IMR-90 (cell line): ENCODE measurements at regions not wholly inside any gene's neighbourhood (a gene's known extent, or its start where the extent isn't known, plus 50 kb on each side); places are given as distances from the start of the nearest gene placed in this dataset.

Experiments
- ATAC-seq: fragments of 200-7000 bp; cut with Tn5 transposase; 2 replicates; pipeline ENCODE4 v1.9.1; 2020; ENCODE audit warnings: low read depth, mild to moderate bottlenecking, moderate library complexity
- BruUV-seq: library from RNA; stranded (reverse); fragments of 400-500 nt; replicated peaks from 2 replicates; lab custom pipeline; 2021; lab: Mats Ljungman, UMichigan
- CTCF ChIA-PET: fragments of 300-600 bp; formaldehyde crosslinking; extraction: SDS; loops from one replicate; lab custom pipeline; 2021; ENCODE audit warnings: antibody characterized with exemption; lab: Yijun Ruan, JAX
- POLR2A ChIA-PET: fragments of 300-600 bp; sonication (Branson Sonifier 250); formaldehyde crosslinking; loops from one replicate; lab custom pipeline; 2022; ENCODE audit warnings: antibody characterized with exemption; ENCODE audit not compliant: unreplicated experiment; lab: Charles Lee
- DNase-seq: peaks from one replicate; pipeline ENCODE4 v3.0.0; 2013
- H2AFZ ChIP-seq: replicated peaks from 2 replicates; pipeline ENCODE3; 2013; ENCODE audit warnings: low read length, mild to moderate bottlenecking; ENCODE audit not compliant: poor library complexity
- H2AK5ac ChIP-seq: 2 replicates; pipeline ENCODE4 v1.6.1; 2013; ENCODE audit warnings: low read depth, low read length, inconsistent platforms
- H2AK9ac ChIP-seq: replicated peaks from 2 replicates; pipeline ENCODE3; 2013; ENCODE audit warnings: mild to moderate bottlenecking, low read depth, low read length, moderate library complexity; ENCODE audit not compliant: poor library complexity
- H2BK120ac ChIP-seq: 2 replicates; pipeline ENCODE4 v1.6.1; 2013; ENCODE audit warnings: low read depth, low read length, inconsistent platforms
- H2BK15ac ChIP-seq: 3 replicates; pipeline ENCODE4 v1.6.1; 2013; ENCODE audit warnings: low read depth, low read length, inconsistent platforms
- H2BK20ac ChIP-seq: 2 replicates; pipeline ENCODE4 v1.6.1; 2013; ENCODE audit warnings: low read depth, mild to moderate bottlenecking, inconsistent platforms, low read length, moderate library complexity
- H2BK5ac ChIP-seq: 2 replicates; pipeline ENCODE4 v1.6.1; 2013; ENCODE audit warnings: mild to moderate bottlenecking, low read depth, low read length, inconsistent platforms; ENCODE audit not compliant: poor library complexity, severe bottlenecking
- H3K14ac ChIP-seq: replicated peaks from 2 replicates; pipeline ENCODE4 v1.6.1; 2013; ENCODE audit warnings: low read depth, low read length, inconsistent platforms
- H3K18ac ChIP-seq: 2 replicates; pipeline ENCODE4 v1.6.1; 2013; ENCODE audit warnings: low read depth, low read length, control low read depth
- H3K23ac ChIP-seq: 2 replicates; pipeline ENCODE4 v1.6.1; 2013; ENCODE audit warnings: low read depth, low read length, inconsistent platforms
- H3K27ac ChIP-seq: 2 replicates; pipeline ENCODE4 v1.5.1; 2013; ENCODE audit warnings: mild to moderate bottlenecking, control low read depth, low read length; ENCODE audit not compliant: insufficient read depth
- H3K27me3 ChIP-seq: 2 replicates; pipeline ENCODE4 v1.6.1; 2013; ENCODE audit warnings: low read length; ENCODE audit not compliant: control insufficient read depth, insufficient read depth
- H3K36me3 ChIP-seq: 2 replicates; pipeline ENCODE4 v1.6.1; 2013; ENCODE audit warnings: low read length, mixed read lengths; ENCODE audit not compliant: control insufficient read depth, insufficient read depth
- H3K4ac ChIP-seq: 2 replicates; pipeline ENCODE4 v1.6.1; 2013; ENCODE audit warnings: low read depth, low read length, inconsistent platforms
- H3K4me1 ChIP-seq: 2 replicates; pipeline ENCODE4 v1.6.1; 2013; ENCODE audit warnings: low read length, mixed read lengths; ENCODE audit not compliant: control insufficient read depth, insufficient read depth
- H3K4me2 ChIP-seq: 2 replicates; pipeline ENCODE4 v1.6.1; 2013; ENCODE audit warnings: low read depth, mild to moderate bottlenecking, control low read depth, low read length, moderate library complexity
- H3K4me3 ChIP-seq: 2 replicates; pipeline ENCODE4 v1.5.1; 2013; ENCODE audit warnings: low read depth, mild to moderate bottlenecking, control low read depth, low read length, moderate library complexity; ENCODE audit not compliant: insufficient read depth
- H3K56ac ChIP-seq: 2 replicates; pipeline ENCODE4 v1.6.1; 2013; ENCODE audit warnings: low read length, inconsistent platforms; ENCODE audit not compliant: insufficient read depth; ENCODE audit errors: extremely low read depth
- H3K79me1 ChIP-seq, 2 experiments: 2 replicates each; pipeline ENCODE4 v1.6.1; 2013; ENCODE audit warnings: low read length in 2 of 2, inconsistent platforms in 1 of 2, low read depth in 1 of 2
- H3K9ac ChIP-seq: 2 replicates; pipeline ENCODE4 v1.6.1; 2013; ENCODE audit warnings: low read depth, low read length, control low read depth
- H3K9me1 ChIP-seq: 2 replicates; pipeline ENCODE4 v1.6.1; 2013; ENCODE audit warnings: low read length, inconsistent platforms; ENCODE audit not compliant: insufficient read depth
- H3K9me3 ChIP-seq: 2 replicates; pipeline ENCODE4 v1.6.1; 2013; ENCODE audit warnings: low read length; ENCODE audit not compliant: control insufficient read depth, insufficient read depth
- H4K20me1 ChIP-seq: 2 replicates; pipeline ENCODE4 v1.6.1; 2013; ENCODE audit warnings: low read length, inconsistent platforms; ENCODE audit not compliant: insufficient read depth
- H4K5ac ChIP-seq: 2 replicates; pipeline ENCODE4 v1.6.1; 2013; ENCODE audit warnings: mild to moderate bottlenecking, low read depth, low read length, control low read depth
- H4K8ac ChIP-seq, 2 experiments: 2 replicates each; pipeline ENCODE4 v1.6.1; 2013; ENCODE audit warnings: low read depth in 2 of 2, low read length in 2 of 2, control low read depth in 1 of 2, inconsistent platforms in 1 of 2
- H4K91ac ChIP-seq: 2 replicates; pipeline ENCODE4 v1.6.1; 2013; ENCODE audit warnings: low read depth, low read length, inconsistent platforms; ENCODE audit not compliant: insufficient read depth
- BHLHE40 ChIP-seq: fragments of 150-350 bp; IDR thresholded peaks from 2 replicates; pipeline ENCODE4 v1.6.1; 2016; ENCODE audit warnings: mild to moderate bottlenecking, low read depth, low read length
- CEBPB ChIP-seq: IDR thresholded peaks from 2 replicates; pipeline ENCODE4 v1.6.1; 2012; ENCODE audit warnings: low read depth, low read length, improper control_type of control experiment
- CHD1 ChIP-seq: IDR thresholded peaks from 2 replicates; pipeline ENCODE4 v1.6.1; 2012; ENCODE audit warnings: low read depth, low read length, improper control_type of control experiment
- CTCF ChIP-seq: conservative IDR thresholded peaks from 2 replicates; pipeline ENCODE4 v1.5.1; 2012; ENCODE audit warnings: mild to moderate bottlenecking, low read depth, low read length, improper control_type of control experiment
- FOS ChIP-seq: fragments of 150-350 bp; IDR thresholded peaks from 2 replicates; pipeline ENCODE4 v1.6.1; 2016; ENCODE audit warnings: low read depth, low read length
- MAZ ChIP-seq: IDR thresholded peaks from 2 replicates; pipeline ENCODE4 v1.6.1; 2012; ENCODE audit warnings: low read depth, mild to moderate bottlenecking, low read length, improper control_type of control experiment, moderate library complexity, borderline replicate concordance
- NFE2L2 ChIP-seq: fragments of 150-350 bp; IDR thresholded peaks from 2 replicates; pipeline ENCODE4 v1.6.1; 2016; ENCODE audit warnings: low read depth, mild to moderate bottlenecking, low read length
- POLR2A ChIP-seq: IDR thresholded peaks from 2 replicates; pipeline ENCODE4 v1.6.1; 2012; ENCODE audit warnings: mild to moderate bottlenecking, low read depth, low read length
- RAD21 ChIP-seq: IDR thresholded peaks from 2 replicates; pipeline ENCODE4 v1.6.1; 2012; ENCODE audit warnings: low read length, improper control_type of control experiment
- RFX5 ChIP-seq: IDR thresholded peaks from 2 replicates; pipeline ENCODE4 v1.8.0; 2012; ENCODE audit warnings: low read depth, mild to moderate bottlenecking, low read length, moderate library complexity
- SMC3 ChIP-seq: fragments of 150-350 bp; IDR thresholded peaks from 2 replicates; pipeline ENCODE4 v1.6.1; 2016; ENCODE audit warnings: low read depth, mild to moderate bottlenecking, antibody characterized with exemption, low read length, moderate library complexity
- WGBS, 2 experiments: methylation state at CpG; one replicate each; pipeline versions ENCODE4 v1.1.5 to v1.1.7; 2013; ENCODE audit warnings: missing lambda C conversion rate in 2 of 2; ENCODE audit not compliant: insufficient read length in 1 of 2; ENCODE audit errors: extremely low coverage in 2 of 2; 5-methylcytosine and 5-hydroxymethylcytosine counted together
- dilution Hi-C: fragments of 300-500 bp; cut with HindIII; formaldehyde crosslinking; loops from one replicate; pipeline ENCODE4 v1.14.3; 2018; ENCODE audit warnings: low sequenced_read_pairs; ENCODE audit not compliant: unreplicated experiment
- in situ Hi-C: fragments of 300-500 bp; cut with MboI; formaldehyde crosslinking; loops from 3 replicates; pipeline ENCODE4 v1.14.3; 2019; ENCODE audit warnings: low sequenced_read_pairs, inconsistent platforms, mixed read lengths
- intact Hi-C: fragments of 100-400 bp; cut with micrococcal nuclease; formaldehyde crosslinking; loops from 2 replicates; pipeline ENCODE4 v1.10.0; 2022
- TF ChIP-seq, protein P1 (sequence below): fragments of 150-350 bp; IDR thresholded peaks from 2 replicates; pipeline ENCODE4 v1.6.1; 2016; ENCODE audit warnings: low read depth, mild to moderate bottlenecking, low read length, moderate library complexity, borderline replicate concordance

- WGBS, 2 experiments: 100% methylated on average over 2 of the region's 6 CpGs; no CpG with 5 or more reads in 1 of the 2 experiments
- DNase-seq: no peak
- ATAC-seq: no peak
Measured at GRCh38 chr2:176526995-176527901, 258.0 kb downstream of the MTX2 start.

More at GRCh38 chr2:176526995-176527901, 258.0 kb downstream of the MTX2 start:
- Histone ChIP-seq H2AFZ (no peak overlapping the region), H4K91ac (no peak overlapping the region), H2BK120ac (no peak overlapping the region), H3K79me1 (no peaks in the 10 kb centered on the region), H2BK20ac (no peak overlapping the region), H2AK5ac (no peak overlapping the region), H3K27me3 (peaks cover 5% of the 10 kb centered on the region), H2AK9ac (no peak overlapping the region), H2BK15ac (no peak overlapping the region), H3K23ac (no peak overlapping the region), H3K56ac (no peak overlapping the region), H3K9me1 (no peaks in the 10 kb centered on the region), H3K36me3 (no peaks in the 10 kb centered on the region), H4K8ac (no peak overlapping the region), H3K18ac (no peak overlapping the region), H4K5ac (no peak overlapping the region), H3K4me2 (no peak overlapping the region), H4K20me1 (no peaks in the 10 kb centered on the region), H3K9me3 (no peaks in the 10 kb centered on the region), H3K4me1 (no peaks in the 10 kb centered on the region), H3K9ac (no peak overlapping the region), H2BK5ac (no peak overlapping the region), H3K14ac (no peak overlapping the region), H3K4ac (no peak overlapping the region), H3K27ac (no peak overlapping the region), H3K4me3 (no peak overlapping the region)
- CTCF ChIA-PET: no interaction called here
- POLR2A ChIA-PET: no interaction called here
- in situ Hi-C loops: no loop called here
- BruUV-seq: no TSS peak
- intact Hi-C loops: no loop called here
- dilution Hi-C loops: no loop called here
- TF ChIP-seq SMC3: no peak
- no peak for TF ChIP-seq CEBPB
- no peak for TF ChIP-seq RFX5
- no peak for TF ChIP-seq BHLHE40
- TF ChIP-seq CHD1: no peak
- TF ChIP-seq NFE2L2: no peak
- no peak for TF ChIP-seq POLR2A
- no peak for TF ChIP-seq MAZ
- TF ChIP-seq, protein P1, sequence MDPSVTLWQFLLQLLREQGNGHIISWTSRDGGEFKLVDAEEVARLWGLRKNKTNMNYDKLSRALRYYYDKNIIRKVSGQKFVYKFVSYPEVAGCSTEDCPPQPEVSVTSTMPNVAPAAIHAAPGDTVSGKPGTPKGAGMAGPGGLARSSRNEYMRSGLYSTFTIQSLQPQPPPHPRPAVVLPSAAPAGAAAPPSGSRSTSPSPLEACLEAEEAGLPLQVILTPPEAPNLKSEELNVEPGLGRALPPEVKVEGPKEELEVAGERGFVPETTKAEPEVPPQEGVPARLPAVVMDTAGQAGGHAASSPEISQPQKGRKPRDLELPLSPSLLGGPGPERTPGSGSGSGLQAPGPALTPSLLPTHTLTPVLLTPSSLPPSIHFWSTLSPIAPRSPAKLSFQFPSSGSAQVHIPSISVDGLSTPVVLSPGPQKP: no peak
- TF ChIP-seq CTCF: no peak
- TF ChIP-seq RAD21: no peak
- TF ChIP-seq FOS: no peak
